GM23338 (cell line): ENCODE measurements at regions not wholly inside any gene's neighbourhood (a gene's known extent, or its start where the extent isn't known, plus 50 kb on each side); places are given as distances from the start of the nearest gene placed in this dataset.

Experiments used
- ATAC-seq: fragments of 200-7000 bp; cut with Tn5 transposase; 3 replicates; pipeline ENCODE4 v1.9.1; 2020
- DNase-seq: peaks from one replicate; pipeline ENCODE4 v3.0.0-alpha.2; 2015; ENCODE audit warnings: low spot score
- H2AFZ ChIP-seq: fragments of 200-600 bp; sonication (generic); 2 replicates; pipeline ENCODE4 v1.8.0; 2016; ENCODE audit warnings: antibody characterized with exemption, mild to moderate bottlenecking, moderate library complexity
- H3F3A ChIP-seq: fragments of 200-600 bp; sonication (generic); replicated peaks from 2 replicates; pipeline ENCODE4 v1.8.0; 2017; ENCODE audit warnings: antibody characterized with exemption, mixed run types, low read depth
- H3K27ac ChIP-seq: fragments of 200-600 bp; sonication (generic); 2 replicates; pipeline ENCODE4 v1.6.1; 2016; ENCODE audit warnings: low read depth
- H3K27me3 ChIP-seq: fragments of 200-600 bp; sonication (generic); 2 replicates; pipeline ENCODE4 v1.8.0; 2016; ENCODE audit warnings: mild to moderate bottlenecking, mixed run types, moderate library complexity; ENCODE audit not compliant: insufficient read depth
- H3K36me3 ChIP-seq: fragments of 200-600 bp; sonication (generic); 2 replicates; pipeline ENCODE4 v1.8.0; 2016; ENCODE audit warnings: mild to moderate bottlenecking; ENCODE audit not compliant: insufficient read depth
- H3K4me1 ChIP-seq: fragments of 200-600 bp; sonication (generic); 2 replicates; pipeline ENCODE4 v1.8.0; 2016; ENCODE audit warnings: mild to moderate bottlenecking, moderate library complexity; ENCODE audit not compliant: insufficient read depth
- H3K4me2 ChIP-seq: fragments of 200-600 bp; sonication (generic); 2 replicates; pipeline ENCODE4 v1.7.1; 2017; ENCODE audit warnings: mixed run types
- H3K4me3 ChIP-seq: fragments of 200-600 bp; sonication (generic); 2 replicates; pipeline ENCODE4 v1.6.1; 2016; ENCODE audit warnings: mixed run types
- H3K79me2 ChIP-seq: fragments of 200-600 bp; sonication (generic); replicated peaks from 2 replicates; pipeline ENCODE4 v1.8.0; 2017; ENCODE audit warnings: mild to moderate bottlenecking; ENCODE audit not compliant: insufficient read depth
- H3K9me2 ChIP-seq: fragments of 200-600 bp; sonication (generic); 2 replicates; pipeline ENCODE4 v1.8.0; 2017; ENCODE audit not compliant: insufficient read depth
- H4K20me1 ChIP-seq: fragments of 200-600 bp; sonication (generic); replicated peaks from 2 replicates; pipeline ENCODE4 v1.8.0; 2017; ENCODE audit warnings: mild to moderate bottlenecking; ENCODE audit not compliant: insufficient read depth
- H3K27ac Mint-ChIP-seq: 2 replicates; pipeline ENCODE4 v1.8.0; 2020; ENCODE audit warnings: inconsistent platforms, mild to moderate bottlenecking, moderate library complexity, mixed read lengths
- H3K27me3 Mint-ChIP-seq: 3 replicates; pipeline ENCODE4 v1.8.0; 2022; ENCODE audit warnings: low read depth, mild to moderate bottlenecking, moderate library complexity, mixed read lengths, inconsistent platforms; ENCODE audit not compliant: insufficient read depth, poor library complexity
- H3K36me3 Mint-ChIP-seq: 3 replicates; pipeline ENCODE4 v1.8.0; 2021; ENCODE audit warnings: low read depth, mild to moderate bottlenecking, inconsistent platforms, moderate library complexity, mixed read lengths
- H3K4me1 Mint-ChIP-seq: 3 replicates; pipeline ENCODE4 v1.8.0; 2020; ENCODE audit warnings: mild to moderate bottlenecking, inconsistent platforms, mixed read lengths
- H3K4me3 Mint-ChIP-seq: 3 replicates; pipeline ENCODE4 v1.8.0; 2021; ENCODE audit warnings: moderate library complexity, mild to moderate bottlenecking, inconsistent platforms, mixed read lengths
- H3K9me3 Mint-ChIP-seq: 3 replicates; pipeline ENCODE4 v1.8.0; 2020; ENCODE audit warnings: moderate library complexity, mild to moderate bottlenecking, inconsistent platforms, mixed read lengths
- CREB1 ChIP-seq: fragments of 250-450 bp; sonication (Bioruptor Pico); IDR thresholded peaks from 2 replicates; pipeline ENCODE4 v1.5.0; 2020; ENCODE audit warnings: low read depth, mild to moderate bottlenecking, moderate library complexity
- CTCF ChIP-seq, 2 experiments: fragments of 200-600 bp in 1 of 2; sonication (generic) in 1 of 2; conservative IDR thresholded peaks; 2 replicates each; pipeline versions ENCODE4 v1.5.1 to v1.6.1; 2016 to 2017; ENCODE audit warnings: antibody characterized with exemption in 2 of 2, low read depth in 2 of 2, mild to moderate bottlenecking in 2 of 2, moderate library complexity in 1 of 2
- EZH2phosphoT487 ChIP-seq: fragments of 200-600 bp; sonication (generic); IDR thresholded peaks from one replicate; pipeline ENCODE4 v1.8.1; 2018; ENCODE audit warnings: antibody characterized with exemption; ENCODE audit not compliant: unreplicated experiment
- STAT1 ChIP-seq: IDR thresholded peaks from one replicate; pipeline ENCODE4 v1.6.1; 2016; ENCODE audit warnings: antibody characterized with exemption; ENCODE audit not compliant: unreplicated experiment
- ZNF114 ChIP-seq: fragments of 250-450 bp; sonication (Bioruptor Pico); IDR thresholded peaks from 2 replicates; pipeline ENCODE4 v1.5.0; 2020; ENCODE audit warnings: mild to moderate bottlenecking, moderate library complexity
- ZNF331 ChIP-seq: fragments of 250-450 bp; sonication (Bioruptor Pico); IDR thresholded peaks from 2 replicates; pipeline ENCODE4 v1.5.0; 2020; ENCODE audit warnings: low read depth, mild to moderate bottlenecking, moderate library complexity
- ZNF462 ChIP-seq: fragments of 250-450 bp; sonication (Bioruptor Pico); IDR thresholded peaks from 2 replicates; pipeline ENCODE4 v1.5.0; 2020; ENCODE audit warnings: mild to moderate bottlenecking, moderate library complexity

GRCh38 chr18:28582724-28583123 is 405.8 kb upstream of the CDH2 start:
- no peaks in the 10 kb centered on the region for H3K79me2 ChIP-seq
- H3K4me2 ChIP-seq = no peak overlapping the region
- no peaks in the 10 kb centered on the region for H3K9me2 ChIP-seq
- Mint-ChIP-seq H3K27ac (no peak overlapping the region), H3K27me3 (no peaks in the 10 kb centered on the region), H3K4me1 (peaks cover 19% of the 10 kb centered on the region; the same call in 2 of the 3 replicates), H3K9me3 (no peaks in the 10 kb centered on the region), H3K36me3 (no peaks in the 10 kb centered on the region), H3K4me3 (no peak overlapping the region)
- H3K4me3 ChIP-seq = no peak overlapping the region
- no peak overlapping the region for H3K27ac ChIP-seq
- H2AFZ ChIP-seq = no peak overlapping the region
- no peaks in the 10 kb centered on the region for H3K27me3 ChIP-seq
- H3K4me1 ChIP-seq = peaks cover 16% of the 10 kb centered on the region
- no peak for ATAC-seq
- no peaks in the 10 kb centered on the region for H4K20me1 ChIP-seq
- H3F3A ChIP-seq = no peaks in the 10 kb centered on the region
- no peak for DNase-seq
- no peaks in the 10 kb centered on the region for H3K36me3 ChIP-seq
- TF ChIP-seq EZH2phosphoT487 (no peak), ZNF331 (CRISPR knock-in tag) (no peak), CREB1 (no peak), ZNF114 (CRISPR knock-in tag) (no peak), STAT1 (no peak), CTCF (conservative IDR thresholded peaks at IDR 0.05; ENCODE audit: low read depth in 2 of 2) (no peak), ZNF462 (no peak)
